Transverse colon (tissue), 4 donors: ENCODE measurements at regions not wholly inside any gene's neighbourhood (a gene's known extent, or its start where the extent isn't known, plus 50 kb on each side); places are given as distances from the start of the nearest gene placed in this dataset.

Experiments
- CTCF ChIP-seq, 5 experiments: fragments of 200-600 bp in 3 of 5; fragments of 450-650 bp in 2 of 5; sonication (generic) in 3 of 5; IDR thresholded peaks; 1 replicate in 2 of 5; 2 replicates in 3 of 5; pipeline ENCODE4 v1.5.1; 2016 to 2017; ENCODE audit warnings: antibody characterized with exemption in 5 of 5, inconsistent platforms in 3 of 5, mild to moderate bottlenecking in 2 of 5, moderate library complexity in 1 of 5
- EP300 ChIP-seq: sonication (generic); formaldehyde crosslinking; IDR thresholded peaks from one replicate; pipeline ENCODE4 v1.6.1; 2017; ENCODE audit warnings: antibody characterized with exemption, low read depth
- POLR2A ChIP-seq: fragments of 450-650 bp; IDR thresholded peaks from one replicate; pipeline ENCODE4 v1.6.1; 2016; ENCODE audit warnings: antibody characterized with exemption, mild to moderate bottlenecking, moderate library complexity
- POLR2AphosphoS5 ChIP-seq, 3 donors: sonication (generic); formaldehyde crosslinking; IDR thresholded peaks; one replicate each; pipeline ENCODE4 v1.6.1; 2016; ENCODE audit warnings: antibody characterized with exemption in 3 of 3

GRCh38 chr4:123463869-123464268 is 67.3 kb downstream of the SPRY1 start:
- TF ChIP-seq POLR2A (no peak), CTCF (IDR thresholded peaks at IDR 0.05) (no peak), POLR2AphosphoS5 (IDR thresholded peaks at IDR 0.05) (no peak), EP300 (no peak)
